GM18907 (cell line): ENCODE measurements at regions not wholly inside any gene's neighbourhood (a gene's known extent, or its start where the extent isn't known, plus 50 kb on each side); places are given as distances from the start of the nearest gene placed in this dataset.
"Not testable (repeated sequence)": the region's sequence is repeated elsewhere in the genome, so short reads cannot be mapped to it uniquely, and the experiment has no call there.

ENCODE experiments used
- ATAC-seq: cut with Tn5 transposase; IDR thresholded peaks from one replicate; pipeline ENCODE4 v1.9.1; 2021; ENCODE audit warnings: mild to moderate bottlenecking, moderate library complexity; ENCODE audit not compliant: unreplicated experiment

GRCh38 chr5:81830596-81830995, 79.7 kb upstream of the SSBP2 start:
- ATAC-seq: no peak

- ATAC-seq: no peak
Observed at GRCh38 chr5:81829242-81829641, 78.3 kb upstream of the SSBP2 start.

GRCh38 chr5:81827500-81827899, 76.6 kb upstream of the SSBP2 start:
- ATAC-seq: no peak

GRCh38 chr5:81826128-81826527, 75.2 kb upstream of the SSBP2 start:
- no peak for ATAC-seq

GRCh38 chr5:81825237-81825636, 74.3 kb upstream of the SSBP2 start:
- no peak for ATAC-seq

DNA sequence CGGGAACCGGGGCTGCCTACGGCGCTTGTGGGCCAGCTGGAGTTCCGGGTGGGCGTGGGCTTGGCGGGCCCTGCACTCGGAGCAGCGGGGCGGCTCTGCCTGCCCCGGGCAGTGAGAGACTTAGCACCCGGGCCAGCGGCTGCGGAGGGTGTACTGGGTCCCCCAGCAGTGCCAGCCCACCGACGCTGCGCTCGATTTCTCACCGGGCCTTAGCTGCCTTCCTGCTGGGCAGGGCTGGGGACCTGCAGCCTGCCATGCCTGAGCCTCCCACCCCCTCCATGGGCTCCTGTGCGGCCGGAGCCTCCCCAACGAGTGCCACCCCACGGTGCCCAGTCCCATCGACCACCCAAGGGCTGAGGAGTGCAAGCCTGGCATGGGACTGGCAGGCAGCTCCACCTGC, 72.8 kb upstream of the SSBP2 start:
- not testable (repeated sequence) for ATAC-seq

GRCh38 chr5:81820863-81821262, 70.0 kb upstream of the SSBP2 start:
- no peak for ATAC-seq

- ATAC-seq: no peak
Observed at GRCh38 chr5:81820318-81820636, 69.4 kb upstream of the SSBP2 start.

GRCh38 chr5:81819556-81820317, 68.8 kb upstream of the SSBP2 start:
- no peak for ATAC-seq

DNA sequence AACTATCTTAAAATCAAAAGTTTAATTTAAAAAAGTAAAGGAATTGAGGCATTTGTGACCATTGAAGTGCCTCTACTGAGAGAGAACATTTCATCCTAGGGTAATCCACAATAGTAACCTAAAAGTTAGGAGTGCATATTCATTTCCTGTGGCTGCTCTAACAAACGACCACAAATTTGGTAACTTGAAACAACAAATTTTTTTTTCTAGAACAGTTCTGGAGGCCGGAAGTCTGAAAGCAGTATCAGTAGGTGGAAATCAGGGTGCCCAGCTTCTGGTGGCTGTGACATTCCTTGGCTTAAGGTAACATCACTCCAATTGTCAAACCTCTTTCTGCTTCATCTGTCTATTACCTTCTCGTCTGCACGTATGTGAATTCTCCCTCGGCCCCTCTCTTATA, 67.1 kb upstream of the SSBP2 start:
- no peak for ATAC-seq

DNA sequence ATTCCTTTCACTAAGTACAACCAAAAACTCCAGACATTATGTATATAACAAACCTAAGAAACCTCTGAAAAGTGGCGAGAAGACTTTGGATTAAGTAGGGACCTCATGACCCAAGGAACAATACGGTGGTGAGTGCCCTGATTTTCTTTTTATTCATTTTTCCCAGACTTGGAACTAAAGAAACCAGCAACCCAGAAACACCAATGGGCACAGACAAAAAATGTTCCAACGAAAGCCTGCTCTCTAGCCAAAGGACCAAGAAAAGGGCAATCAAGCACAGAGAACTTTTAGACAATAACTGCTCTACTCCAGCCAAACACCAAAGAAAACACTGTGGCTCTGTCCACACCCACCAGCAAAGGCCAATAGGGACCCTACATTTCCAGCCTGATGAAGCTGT, 66.2 kb upstream of the SSBP2 start:
- ATAC-seq: no peak

GRCh38 chr5:81815321-81815720, 64.4 kb upstream of the SSBP2 start:
- no peak for ATAC-seq

- ATAC-seq: no peak
Observed at GRCh38 chr5:81808106-81808505, 57.2 kb upstream of the SSBP2 start.

- ATAC-seq: no peak
Observed at GRCh38 chr5:81805086-81805485, 54.2 kb upstream of the SSBP2 start.

DNA sequence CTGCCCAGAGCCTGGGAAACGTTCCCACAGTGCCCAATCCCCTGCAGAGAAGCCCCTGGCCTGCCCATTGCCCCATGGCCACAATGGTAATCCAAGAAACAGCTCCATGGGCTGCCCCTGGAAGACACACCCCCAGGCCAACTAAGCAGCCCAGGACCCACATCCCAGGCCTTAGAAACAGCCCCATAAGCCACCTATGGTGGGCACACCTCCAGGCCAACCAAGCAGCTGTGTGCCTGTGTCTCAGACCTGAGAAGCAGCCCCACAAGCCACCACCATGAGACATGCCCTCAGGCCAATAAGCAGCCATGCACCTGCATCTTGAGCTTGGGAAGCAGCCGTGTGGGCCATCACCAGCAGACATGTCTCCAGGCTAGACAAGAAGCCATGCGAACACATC, 52.9 kb upstream of the SSBP2 start:
- no peak for ATAC-seq

GRCh38 chr5:81802625-81803024, 51.7 kb upstream of the SSBP2 start:
- ATAC-seq: no peak

- no peak for ATAC-seq
Observed at GRCh38 chr5:81802020-81802419, 51.1 kb upstream of the SSBP2 start.

DNA sequence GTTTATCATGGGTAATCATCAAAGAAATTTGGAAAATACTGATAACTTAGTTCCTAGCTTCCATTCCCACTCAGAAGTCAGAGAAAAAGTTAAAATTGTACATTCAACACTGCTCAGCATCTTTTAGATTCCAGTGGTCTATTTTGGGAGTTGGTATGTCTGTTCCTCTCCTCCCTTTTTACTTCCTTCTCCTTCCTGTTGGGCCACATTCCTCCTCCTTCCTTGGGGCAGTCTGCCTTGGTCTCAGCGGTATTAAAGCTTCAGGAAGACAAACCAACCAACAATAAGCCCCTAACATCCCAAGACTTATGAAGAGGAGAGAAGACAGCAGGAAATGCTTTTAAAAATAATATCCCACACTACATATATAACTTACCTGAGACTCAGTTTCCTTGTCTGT, 49.9 kb upstream of the SSBP2 start:
- no peak for ATAC-seq
